HFF-Myc (cell line): ENCODE measurements at regions not wholly inside any gene's neighbourhood (a gene's known extent, or its start where the extent isn't known, plus 50 kb on each side); places are given as distances from the start of the nearest gene placed in this dataset.

ENCODE experiments used
- DNase-seq: peaks from one replicate; pipeline ENCODE4 v3.0.0-alpha.2; 2011; ENCODE audit warnings: low read depth; ENCODE audit errors: extremely low read depth
- H3K4me3 ChIP-seq: replicated peaks from 2 replicates; pipeline ENCODE4 v1.5.1; 2011; ENCODE audit warnings: low read depth, mild to moderate bottlenecking, control low read depth, low read length
- TF ChIP-seq, protein P1 (sequence below): IDR thresholded peaks from 2 replicates; pipeline ENCODE4 v1.5.1; 2012; ENCODE audit warnings: mild to moderate bottlenecking, low read depth, low read length, control low read depth; ENCODE audit errors: missing control alignments

DNA sequence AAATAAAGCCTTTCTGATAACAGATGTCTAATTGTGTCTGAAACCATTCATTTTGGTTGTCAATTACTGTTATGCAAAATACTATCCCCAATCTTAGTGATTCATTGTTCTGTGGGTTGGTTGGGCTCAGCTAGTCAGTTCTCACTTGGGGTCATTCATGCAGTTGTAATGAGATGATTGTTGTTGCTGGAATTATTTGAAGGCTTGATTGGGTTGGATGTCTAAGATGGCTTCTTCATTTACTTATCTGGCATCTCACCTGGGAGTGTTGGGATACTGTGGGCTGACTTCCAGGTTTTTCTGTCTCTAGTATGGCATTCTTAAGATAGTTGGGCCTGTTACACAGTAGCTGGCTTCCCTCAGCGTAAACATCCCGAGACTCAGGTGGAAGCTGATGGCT lies 217.8 kb upstream of the B3GALT2 start:
- TF ChIP-seq, protein P1, sequence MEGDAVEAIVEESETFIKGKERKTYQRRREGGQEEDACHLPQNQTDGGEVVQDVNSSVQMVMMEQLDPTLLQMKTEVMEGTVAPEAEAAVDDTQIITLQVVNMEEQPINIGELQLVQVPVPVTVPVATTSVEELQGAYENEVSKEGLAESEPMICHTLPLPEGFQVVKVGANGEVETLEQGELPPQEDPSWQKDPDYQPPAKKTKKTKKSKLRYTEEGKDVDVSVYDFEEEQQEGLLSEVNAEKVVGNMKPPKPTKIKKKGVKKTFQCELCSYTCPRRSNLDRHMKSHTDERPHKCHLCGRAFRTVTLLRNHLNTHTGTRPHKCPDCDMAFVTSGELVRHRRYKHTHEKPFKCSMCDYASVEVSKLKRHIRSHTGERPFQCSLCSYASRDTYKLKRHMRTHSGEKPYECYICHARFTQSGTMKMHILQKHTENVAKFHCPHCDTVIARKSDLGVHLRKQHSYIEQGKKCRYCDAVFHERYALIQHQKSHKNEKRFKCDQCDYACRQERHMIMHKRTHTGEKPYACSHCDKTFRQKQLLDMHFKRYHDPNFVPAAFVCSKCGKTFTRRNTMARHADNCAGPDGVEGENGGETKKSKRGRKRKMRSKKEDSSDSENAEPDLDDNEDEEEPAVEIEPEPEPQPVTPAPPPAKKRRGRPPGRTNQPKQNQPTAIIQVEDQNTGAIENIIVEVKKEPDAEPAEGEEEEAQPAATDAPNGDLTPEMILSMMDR, result no peak
- no peak for DNase-seq

DNA sequence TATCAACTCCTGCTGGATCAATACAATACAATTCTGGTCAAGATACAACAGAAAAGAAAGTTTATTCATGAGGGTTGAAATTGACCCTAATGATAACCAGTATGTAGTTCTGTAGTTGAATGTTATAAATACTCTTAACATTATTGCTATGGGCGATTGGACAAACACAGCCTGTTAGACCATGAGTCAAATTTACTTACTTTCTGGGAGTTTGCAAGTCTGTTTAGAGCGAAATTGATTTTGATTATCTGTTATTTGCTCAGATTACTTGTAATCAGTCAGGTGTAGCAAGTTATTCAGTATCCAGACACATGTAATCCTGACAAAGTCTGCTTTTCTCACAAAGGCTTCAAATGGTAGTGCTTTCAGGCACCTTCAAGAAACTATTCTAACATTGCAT lies 216.6 kb upstream of the B3GALT2 start:
- TF ChIP-seq, protein P1, result no peak
- no peak overlapping the region for H3K4me3 ChIP-seq
- no peak for DNase-seq

More for the DNA sequence above, 217.8 kb upstream of the B3GALT2 start:
- H3K4me3 ChIP-seq, result no peak overlapping the region

DNA sequence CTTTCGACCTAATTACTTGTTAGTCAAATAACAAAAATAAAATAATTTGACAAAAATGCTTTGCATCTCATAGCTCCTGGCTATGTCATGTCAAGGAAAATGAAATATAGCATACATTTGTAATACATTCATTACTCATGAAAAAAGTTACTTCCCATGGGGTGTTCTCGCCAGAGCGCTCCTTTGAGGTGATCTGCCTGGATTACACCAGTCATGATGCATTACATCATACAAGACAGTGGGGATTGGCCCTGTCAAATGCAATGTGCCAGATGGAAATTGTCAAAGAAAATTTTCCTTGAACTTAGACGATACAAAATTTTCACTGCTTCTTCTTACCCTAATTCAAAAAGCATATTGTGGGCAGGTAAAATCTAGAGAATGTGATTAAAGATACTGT lies 215.6 kb upstream of the B3GALT2 start:
- TF ChIP-seq, protein P1, result no peak
- DNase-seq, result no peak
- H3K4me3 ChIP-seq, result no peak overlapping the region

DNA sequence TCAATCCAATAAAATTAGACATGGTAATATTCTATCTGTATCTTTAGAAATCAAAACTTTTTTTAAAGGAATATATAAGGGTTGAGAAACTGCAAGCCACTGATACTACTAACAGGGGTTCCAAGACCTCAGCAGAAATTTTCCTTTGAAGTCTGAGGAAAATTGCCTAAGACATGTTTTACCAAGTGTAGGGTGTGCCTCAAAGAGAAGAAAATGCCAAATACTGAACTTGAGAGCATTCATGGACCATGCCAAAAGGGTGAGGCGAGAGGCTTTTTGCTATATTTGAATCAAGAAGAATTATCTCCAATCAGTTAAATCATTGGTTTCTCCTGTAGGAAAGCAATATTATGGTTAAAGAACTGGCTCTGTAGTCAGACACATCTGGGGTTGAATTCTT lies 207.9 kb upstream of the B3GALT2 start:
- H3K4me3 ChIP-seq, result no peak overlapping the region
- no peak for DNase-seq
- TF ChIP-seq, protein P1, result no peak

DNA sequence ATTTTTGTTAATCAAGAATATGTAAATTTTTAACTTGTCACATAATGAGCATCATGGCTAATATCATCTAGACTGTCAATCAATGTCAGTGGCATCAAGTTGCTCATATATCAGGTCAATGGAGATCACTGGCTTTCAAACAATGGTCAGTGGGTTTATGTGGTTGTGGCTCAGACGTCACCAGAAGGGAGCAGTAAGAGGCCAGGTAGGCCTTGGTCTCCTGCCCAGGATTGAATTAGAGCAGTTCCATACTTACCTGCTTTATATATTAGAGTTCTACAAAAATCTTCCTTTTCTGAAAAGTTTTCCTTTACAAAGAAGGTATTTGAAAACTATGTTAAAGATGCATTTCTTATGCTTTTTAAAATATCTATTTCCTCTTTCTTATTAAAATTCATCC lies 206.3 kb upstream of the B3GALT2 start:
- TF ChIP-seq, protein P1, result no peak
- H3K4me3 ChIP-seq, result no peak overlapping the region
- no peak for DNase-seq

DNA sequence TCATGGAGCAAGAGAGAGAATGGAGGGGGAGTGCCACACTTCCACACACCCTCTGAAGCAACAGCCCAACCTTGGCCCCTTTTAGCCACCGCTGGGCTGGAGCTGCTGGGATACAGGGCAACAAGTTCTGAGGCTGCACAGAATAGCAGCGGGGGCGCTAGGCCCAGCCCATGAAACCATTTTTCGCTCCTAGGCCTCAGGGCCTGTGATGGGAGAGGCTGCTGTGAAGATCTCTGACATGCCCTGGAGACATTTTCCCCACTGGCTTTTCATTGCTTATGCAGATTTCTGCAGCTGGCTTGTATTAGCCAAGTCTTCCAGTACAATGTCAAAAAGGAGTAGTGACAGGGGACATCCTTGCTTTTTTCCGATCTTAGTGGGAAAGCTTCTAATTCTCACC lies 202.3 kb upstream of the B3GALT2 start:
- TF ChIP-seq, protein P1, result no peak
- no peak for DNase-seq
- no peak overlapping the region for H3K4me3 ChIP-seq

DNA sequence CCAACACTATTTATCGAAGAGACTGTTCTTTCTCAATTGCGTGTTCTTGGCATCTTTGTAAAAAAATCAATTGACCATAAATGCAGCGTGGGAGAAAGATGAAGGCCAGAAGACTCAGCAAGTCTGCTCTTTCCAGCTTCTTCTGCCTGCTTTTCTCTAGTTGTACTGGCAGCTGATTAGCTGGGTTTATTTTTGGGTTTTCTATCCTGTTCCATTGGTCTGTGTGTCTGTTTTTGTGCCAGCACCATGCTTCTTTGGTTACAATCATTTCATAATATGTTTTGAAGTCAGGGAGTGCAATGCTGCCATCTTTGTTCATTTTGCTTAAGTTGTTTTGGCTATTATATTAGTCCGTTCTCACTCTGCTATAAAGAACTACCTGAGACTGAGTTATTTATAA lies 201.8 kb upstream of the B3GALT2 start:
- no peak for DNase-seq
- TF ChIP-seq, protein P1, result no peak
- H3K4me3 ChIP-seq, result no peak overlapping the region
